ENCODE measurements at regions not wholly inside any gene's neighbourhood (a gene's known extent, or its start where the extent isn't known, plus 50 kb on each side); places are given as distances from the start of the nearest gene placed in this dataset.

DNA sequence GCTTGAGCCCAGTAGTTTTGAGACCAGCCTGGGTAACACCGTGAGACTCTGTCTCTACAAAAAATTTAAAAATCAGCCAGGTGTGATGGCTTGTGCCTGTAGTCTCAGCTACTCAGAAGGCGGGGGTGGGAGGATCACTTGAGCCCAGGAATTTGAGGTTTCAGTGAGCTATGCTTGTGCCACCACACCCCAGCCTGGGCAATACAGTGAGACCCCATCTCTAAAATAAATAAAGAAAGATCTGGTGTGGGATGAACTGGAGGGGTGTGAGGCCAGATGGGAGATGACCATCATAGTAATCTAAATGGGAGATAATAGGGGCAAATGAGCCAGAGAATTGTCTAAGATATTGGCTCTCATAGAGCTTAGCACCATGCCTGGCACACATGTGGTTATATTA is 60.1 kb upstream of the TRABD2B start:
- TF ChIP-seq, protein P1, sequence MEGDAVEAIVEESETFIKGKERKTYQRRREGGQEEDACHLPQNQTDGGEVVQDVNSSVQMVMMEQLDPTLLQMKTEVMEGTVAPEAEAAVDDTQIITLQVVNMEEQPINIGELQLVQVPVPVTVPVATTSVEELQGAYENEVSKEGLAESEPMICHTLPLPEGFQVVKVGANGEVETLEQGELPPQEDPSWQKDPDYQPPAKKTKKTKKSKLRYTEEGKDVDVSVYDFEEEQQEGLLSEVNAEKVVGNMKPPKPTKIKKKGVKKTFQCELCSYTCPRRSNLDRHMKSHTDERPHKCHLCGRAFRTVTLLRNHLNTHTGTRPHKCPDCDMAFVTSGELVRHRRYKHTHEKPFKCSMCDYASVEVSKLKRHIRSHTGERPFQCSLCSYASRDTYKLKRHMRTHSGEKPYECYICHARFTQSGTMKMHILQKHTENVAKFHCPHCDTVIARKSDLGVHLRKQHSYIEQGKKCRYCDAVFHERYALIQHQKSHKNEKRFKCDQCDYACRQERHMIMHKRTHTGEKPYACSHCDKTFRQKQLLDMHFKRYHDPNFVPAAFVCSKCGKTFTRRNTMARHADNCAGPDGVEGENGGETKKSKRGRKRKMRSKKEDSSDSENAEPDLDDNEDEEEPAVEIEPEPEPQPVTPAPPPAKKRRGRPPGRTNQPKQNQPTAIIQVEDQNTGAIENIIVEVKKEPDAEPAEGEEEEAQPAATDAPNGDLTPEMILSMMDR (IDR thresholded peaks at IDR 0.05): no peak
- TF ChIP-seq POLR2A (IDR thresholded peaks at IDR 0.05) (no peak), POLR2AphosphoS5 (IDR thresholded peaks at IDR 0.05) (no peak)

Measured in upper lobe of left lung (tissue), 4 donors.